ENCODE measurements at regions not wholly inside any gene's neighbourhood (a gene's known extent, or its start where the extent isn't known, plus 50 kb on each side); places are given as distances from the start of the nearest gene placed in this dataset.

DNA sequence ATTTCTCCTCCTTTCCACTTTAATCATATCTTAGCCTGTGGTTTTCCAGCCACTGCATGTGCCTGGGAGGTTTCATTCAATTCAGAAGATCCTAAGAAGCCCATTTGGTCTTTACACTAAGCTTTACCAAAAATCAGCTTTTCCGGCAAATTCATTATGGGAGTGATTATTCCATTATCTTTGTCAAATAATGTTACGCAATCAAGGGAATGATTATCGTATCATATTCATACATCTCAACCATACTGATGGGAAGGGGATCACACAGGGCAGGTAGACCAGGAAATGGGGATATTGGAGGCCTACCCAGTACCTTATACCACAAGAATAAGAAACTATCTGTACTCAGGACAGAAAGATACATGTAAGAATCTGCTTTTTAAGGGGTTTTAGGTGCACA, 440.5 kb downstream of the GPATCH2 start:
- no peak for DNase-seq
- no peaks in the 10 kb centered on the region for H3K36me3 Mint-ChIP-seq (ENCODE audit: low read depth)
- no peak overlapping the region for H3K27ac Mint-ChIP-seq
- ChIA-PET POLR2A (no interaction called here), CTCF (no interaction called here)
- ATAC-seq, result no peak
- H3K27me3 Mint-ChIP-seq, result no peaks in the 10 kb centered on the region
- peaks cover 3% of the 10 kb centered on the region for H3K9me3 Mint-ChIP-seq
- intact Hi-C loops (cut with micrococcal nuclease), result no loop called here
- H3K4me1 Mint-ChIP-seq (ENCODE audit: low read depth), result no peaks in the 10 kb centered on the region
- TF ChIP-seq, protein P1, sequence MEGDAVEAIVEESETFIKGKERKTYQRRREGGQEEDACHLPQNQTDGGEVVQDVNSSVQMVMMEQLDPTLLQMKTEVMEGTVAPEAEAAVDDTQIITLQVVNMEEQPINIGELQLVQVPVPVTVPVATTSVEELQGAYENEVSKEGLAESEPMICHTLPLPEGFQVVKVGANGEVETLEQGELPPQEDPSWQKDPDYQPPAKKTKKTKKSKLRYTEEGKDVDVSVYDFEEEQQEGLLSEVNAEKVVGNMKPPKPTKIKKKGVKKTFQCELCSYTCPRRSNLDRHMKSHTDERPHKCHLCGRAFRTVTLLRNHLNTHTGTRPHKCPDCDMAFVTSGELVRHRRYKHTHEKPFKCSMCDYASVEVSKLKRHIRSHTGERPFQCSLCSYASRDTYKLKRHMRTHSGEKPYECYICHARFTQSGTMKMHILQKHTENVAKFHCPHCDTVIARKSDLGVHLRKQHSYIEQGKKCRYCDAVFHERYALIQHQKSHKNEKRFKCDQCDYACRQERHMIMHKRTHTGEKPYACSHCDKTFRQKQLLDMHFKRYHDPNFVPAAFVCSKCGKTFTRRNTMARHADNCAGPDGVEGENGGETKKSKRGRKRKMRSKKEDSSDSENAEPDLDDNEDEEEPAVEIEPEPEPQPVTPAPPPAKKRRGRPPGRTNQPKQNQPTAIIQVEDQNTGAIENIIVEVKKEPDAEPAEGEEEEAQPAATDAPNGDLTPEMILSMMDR (IDR thresholded peaks at IDR 0.05), result no peak
- no peak overlapping the region for H3K4me3 Mint-ChIP-seq

DNA sequence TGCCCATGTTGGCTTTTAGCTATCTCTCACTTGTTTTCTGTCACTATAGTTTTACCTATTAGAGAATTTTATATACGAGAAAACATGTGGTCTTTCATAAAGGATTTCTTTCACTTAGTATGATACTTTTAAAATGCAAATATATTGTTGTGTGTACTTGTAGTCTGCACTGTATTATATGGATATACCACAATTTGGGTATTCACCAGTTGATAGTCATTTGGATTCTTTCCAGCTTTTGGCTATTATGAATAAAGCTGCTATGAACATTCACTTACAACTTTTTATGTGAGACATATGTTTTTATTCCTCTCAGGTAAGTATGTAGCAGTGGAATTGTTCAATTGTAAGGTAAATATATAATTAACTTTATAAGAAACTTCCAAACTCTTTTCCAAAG, 441.5 kb downstream of the GPATCH2 start:
- DNase-seq (no peak), ATAC-seq (no peak)
- Mint-ChIP-seq H3K27me3 (no peaks in the 10 kb centered on the region), H3K4me1 (ENCODE audit: low read depth) (no peaks in the 10 kb centered on the region), H3K4me3 (no peak overlapping the region), H3K9me3 (peaks cover 3% of the 10 kb centered on the region), H3K27ac (no peak overlapping the region), H3K36me3 (ENCODE audit: low read depth) (no peaks in the 10 kb centered on the region)
- ChIA-PET POLR2A (no interaction called here), CTCF (no interaction called here)
- TF ChIP-seq, protein P1 (IDR thresholded peaks at IDR 0.05), result no peak
- intact Hi-C loops (cut with micrococcal nuclease), result no loop called here

DNA sequence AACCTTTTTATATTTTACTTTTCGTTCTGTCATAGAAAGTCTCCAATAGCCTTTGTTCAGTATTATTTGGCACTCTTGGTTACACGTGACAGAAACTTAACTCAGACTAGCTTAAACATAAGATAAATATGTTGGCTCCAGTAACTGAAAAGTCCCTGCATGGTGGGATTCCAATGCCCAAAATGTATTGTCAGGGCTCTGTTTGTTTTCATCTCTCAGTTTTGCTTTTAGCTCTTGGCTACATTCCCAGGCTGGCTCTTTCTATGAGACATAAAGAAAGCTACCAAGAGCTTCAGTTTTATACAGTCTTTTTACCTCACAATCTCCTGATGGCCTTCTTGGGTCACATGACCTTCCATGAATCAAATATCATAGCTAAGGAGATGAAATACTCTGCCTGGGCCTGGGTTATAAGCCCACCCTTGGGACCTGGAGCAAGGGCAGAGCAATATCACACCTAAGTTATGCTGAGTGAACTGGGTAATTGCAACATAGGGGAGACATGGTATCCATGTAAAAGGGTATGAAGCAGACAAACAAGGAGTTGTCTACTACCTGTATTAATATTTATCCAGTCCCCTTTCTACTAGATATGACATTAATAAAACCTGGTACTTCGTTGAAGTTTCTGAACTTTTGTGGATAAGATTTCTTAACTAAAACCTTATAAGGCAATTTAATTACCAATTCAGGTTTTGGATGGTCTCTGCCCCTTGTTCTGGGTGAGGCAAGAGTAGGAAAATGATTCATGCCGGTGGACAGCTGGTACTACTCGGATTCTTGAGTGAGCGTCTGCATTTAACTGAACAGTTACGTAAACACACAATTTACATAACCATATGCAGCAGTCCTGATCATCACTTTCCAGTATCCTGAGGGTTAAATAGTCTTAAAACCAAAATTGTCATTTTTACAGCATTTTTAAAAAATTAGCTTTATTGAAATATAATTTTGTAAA, 442.3 kb downstream of the GPATCH2 start:
- Mint-ChIP-seq H3K4me1 (ENCODE audit: low read depth) (no peaks in the 10 kb centered on the region), H3K27ac (no peak overlapping the region), H3K27me3 (no peaks in the 10 kb centered on the region), H3K9me3 (peaks cover 3% of the 10 kb centered on the region), H3K36me3 (ENCODE audit: low read depth) (no peaks in the 10 kb centered on the region), H3K4me3 (no peak overlapping the region)
- POLR2A ChIA-PET, result no interaction called here
- no peak for ATAC-seq
- CTCF ChIA-PET, result no interaction called here
- DNase-seq, result no peak
- TF ChIP-seq, protein P1 (IDR thresholded peaks at IDR 0.05), result no peak
- intact Hi-C loops (cut with micrococcal nuclease), result no loop called here

DNA sequence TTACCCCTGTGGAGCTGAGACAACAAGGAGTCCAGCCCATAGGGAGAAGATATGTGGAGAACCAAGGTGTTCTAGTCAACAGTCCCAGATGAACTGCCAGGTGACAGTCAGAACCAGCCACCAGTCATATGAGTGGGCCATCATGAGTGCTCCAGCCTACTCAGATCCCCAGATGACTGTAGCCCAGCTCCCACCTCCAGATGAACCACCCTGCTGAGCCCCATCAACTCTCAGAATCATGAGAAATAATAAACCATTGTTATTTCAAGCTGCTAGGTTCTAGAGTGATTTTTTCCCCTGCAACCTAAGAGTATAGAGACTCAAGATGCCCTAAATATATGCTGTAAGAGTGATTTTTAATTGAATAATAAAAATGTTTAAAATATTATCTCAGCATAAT, 444.2 kb downstream of the GPATCH2 start:
- intact Hi-C loops (cut with micrococcal nuclease), result no loop called here
- CTCF ChIA-PET, result no interaction called here
- Mint-ChIP-seq H3K4me1 (ENCODE audit: low read depth) (no peaks in the 10 kb centered on the region), H3K27me3 (no peaks in the 10 kb centered on the region), H3K9me3 (peaks cover 6% of the 10 kb centered on the region), H3K27ac (no peak overlapping the region), H3K4me3 (no peak overlapping the region), H3K36me3 (ENCODE audit: low read depth) (no peaks in the 10 kb centered on the region)
- no peak for DNase-seq
- no peak for ATAC-seq
- POLR2A ChIA-PET, result no interaction called here
- TF ChIP-seq, protein P1 (IDR thresholded peaks at IDR 0.05), result no peak

DNA sequence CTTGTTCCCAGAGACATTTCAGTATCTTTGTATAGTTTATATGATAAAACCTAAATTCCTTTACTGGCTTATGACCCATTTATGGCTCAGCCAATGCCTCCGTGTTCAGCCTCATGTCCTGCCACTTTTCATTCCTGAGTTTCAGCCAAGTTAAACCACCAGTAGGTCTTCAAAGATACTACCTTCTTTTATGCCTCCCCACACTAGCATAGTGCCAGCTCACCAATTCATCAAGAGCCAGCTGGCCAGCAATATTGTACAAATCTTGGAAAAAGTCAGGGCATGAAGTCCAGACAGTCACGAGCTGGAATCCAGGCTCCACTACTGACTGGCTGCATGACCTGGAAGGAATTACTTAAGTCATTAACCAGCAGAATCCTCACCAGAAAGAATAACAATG, 446.0 kb downstream of the GPATCH2 start:
- no peak overlapping the region for H3K4me3 Mint-ChIP-seq
- TF ChIP-seq, protein P1 (IDR thresholded peaks at IDR 0.05), result no peak
- H3K36me3 Mint-ChIP-seq (ENCODE audit: low read depth), result no peaks in the 10 kb centered on the region
- H3K9me3 Mint-ChIP-seq, result peaks cover 3% of the 10 kb centered on the region
- intact Hi-C loops (cut with micrococcal nuclease), result no loop called here
- DNase-seq (no peak), ATAC-seq (no peak)
- no peaks in the 10 kb centered on the region for H3K27me3 Mint-ChIP-seq
- no peak overlapping the region for H3K27ac Mint-ChIP-seq
- no peaks in the 10 kb centered on the region for H3K4me1 Mint-ChIP-seq (ENCODE audit: low read depth)
- POLR2A ChIA-PET, result no interaction called here
- CTCF ChIA-PET, result no interaction called here
